GM19328 (cell line): ENCODE measurements at regions not wholly inside any gene's neighbourhood (a gene's known extent, or its start where the extent isn't known, plus 50 kb on each side); places are given as distances from the start of the nearest gene placed in this dataset.

Source experiments
- ATAC-seq: cut with Tn5 transposase; IDR thresholded peaks from one replicate; pipeline ENCODE4 v1.9.1; 2021; ENCODE audit warnings: mild to moderate bottlenecking, moderate library complexity; ENCODE audit not compliant: unreplicated experiment

GRCh38 chr2:22628906-22629305, 756.1 kb upstream of the KLHL29 start:
- no peak for ATAC-seq

GRCh38 chr2:22634167-22634566, 750.8 kb upstream of the KLHL29 start:
- ATAC-seq = no peak

- no peak for ATAC-seq
Observed at GRCh38 chr2:22656426-22656825, 728.6 kb upstream of the KLHL29 start.

DNA sequence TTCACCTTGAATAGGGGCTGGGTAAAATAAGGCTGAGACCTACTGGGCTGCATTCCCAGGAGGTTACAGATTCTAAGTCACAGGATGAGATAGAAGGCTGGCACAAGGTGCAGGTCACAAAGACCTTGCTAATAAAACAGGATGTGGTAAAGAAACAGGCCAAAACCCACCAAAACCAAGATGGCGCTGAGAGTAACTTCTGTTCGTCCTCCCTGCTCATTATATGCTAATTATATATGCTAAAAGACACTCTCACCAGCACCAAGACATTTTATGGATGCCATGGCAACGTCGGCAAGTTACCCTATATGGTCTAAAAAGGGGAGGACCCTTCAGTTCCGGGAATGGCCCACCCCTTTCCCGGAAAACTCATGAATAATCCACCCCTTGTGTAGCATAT, 711.5 kb upstream of the KLHL29 start:
- ATAC-seq = no peak

DNA sequence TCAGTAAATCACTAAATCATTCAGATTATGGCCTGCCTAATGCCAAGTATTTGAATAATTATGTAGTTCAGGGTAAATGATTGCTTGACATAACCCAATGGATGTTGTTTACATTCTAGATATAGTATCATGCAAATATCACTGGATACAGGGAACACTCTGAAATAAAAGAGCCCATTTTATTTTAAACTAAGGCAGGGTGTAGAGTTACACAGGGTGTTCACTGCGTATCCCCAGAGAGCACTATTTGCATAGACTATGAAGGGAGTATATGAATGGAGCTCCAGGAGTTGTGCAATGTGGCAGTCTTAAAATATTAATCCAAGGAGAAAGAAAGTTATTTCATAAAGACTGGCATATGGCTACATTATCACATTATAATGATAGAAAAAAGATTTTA, 701.1 kb upstream of the KLHL29 start:
- ATAC-seq = no peak

- ATAC-seq = no peak
Observed at GRCh38 chr2:22690096-22690495, 694.9 kb upstream of the KLHL29 start.

DNA sequence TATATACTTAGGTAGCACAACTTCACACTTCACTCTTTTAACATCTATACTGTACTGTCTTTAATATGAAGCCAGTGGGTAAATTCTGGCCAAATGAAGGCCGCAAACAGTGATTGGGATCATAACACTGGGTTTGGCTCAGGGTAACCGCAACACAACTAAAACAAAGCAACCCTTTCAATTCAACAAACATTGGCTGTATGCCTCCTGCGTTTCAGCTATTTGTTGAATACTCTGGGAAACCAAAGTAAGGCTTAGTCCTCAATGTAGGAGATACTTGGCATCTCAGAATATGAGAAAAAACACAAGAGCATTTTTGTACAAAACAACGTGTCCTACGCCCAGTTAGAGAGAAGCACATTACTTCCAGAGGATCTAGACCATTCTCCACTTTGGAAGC, 693.3 kb upstream of the KLHL29 start:
- ATAC-seq = no peak

DNA sequence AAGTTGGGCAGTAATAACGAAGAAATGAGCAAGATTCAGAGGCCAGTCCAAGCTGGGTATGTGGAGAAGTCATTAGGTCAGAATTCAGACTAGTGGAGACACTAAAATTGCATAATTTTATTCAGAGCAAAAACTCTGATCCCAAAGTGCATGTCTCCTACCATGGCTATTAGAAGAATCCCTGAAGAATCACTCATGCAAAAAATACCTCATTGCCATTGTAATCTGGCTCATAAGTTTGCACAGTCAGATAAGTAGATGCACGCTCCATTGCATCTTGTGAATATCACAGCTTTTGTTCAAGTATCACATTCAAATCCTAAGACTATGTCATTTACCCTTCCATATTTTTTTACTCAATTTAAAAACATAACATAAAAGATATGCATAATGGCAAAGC, 692.2 kb upstream of the KLHL29 start:
- ATAC-seq = no peak

DNA sequence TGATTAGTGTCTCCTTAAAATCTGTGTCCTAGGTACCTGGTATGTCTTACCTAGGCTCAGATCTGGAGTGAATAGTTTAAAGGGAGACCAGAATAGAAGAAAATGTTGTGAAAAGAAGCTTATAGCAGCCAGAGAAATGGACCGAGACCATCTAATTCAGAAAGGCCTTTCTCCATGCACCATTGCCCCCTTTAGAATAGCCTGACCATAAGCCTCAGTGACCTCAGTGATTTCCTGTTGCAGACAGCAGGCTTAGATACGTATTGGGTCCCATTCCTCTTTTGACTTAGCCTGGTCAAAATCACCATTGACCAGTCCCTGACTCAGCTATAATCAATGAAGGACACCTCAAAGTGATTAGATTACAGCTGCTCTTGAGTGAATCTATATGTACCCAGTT, 690.7 kb upstream of the KLHL29 start:
- ATAC-seq = no peak

DNA sequence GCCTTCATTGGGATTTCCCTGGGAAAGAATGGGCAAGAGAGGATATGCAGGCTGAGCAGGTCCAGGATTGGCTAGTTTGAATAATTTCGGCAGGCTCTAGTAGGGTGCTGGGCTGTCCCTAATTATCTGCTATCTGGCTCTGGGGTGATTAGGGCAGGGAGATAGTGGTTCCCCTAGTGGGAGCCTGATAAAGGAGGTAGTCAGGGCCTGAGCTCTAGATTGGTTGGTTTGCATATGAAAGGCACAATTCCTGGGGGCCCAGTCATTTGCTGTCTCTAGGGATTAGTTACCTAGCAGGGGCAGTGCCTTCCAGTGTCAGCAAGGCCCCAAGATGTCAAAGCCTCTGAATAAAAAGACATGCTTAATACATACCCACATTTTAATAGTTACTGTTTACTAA, 690.1 kb upstream of the KLHL29 start:
- ATAC-seq = no peak

DNA sequence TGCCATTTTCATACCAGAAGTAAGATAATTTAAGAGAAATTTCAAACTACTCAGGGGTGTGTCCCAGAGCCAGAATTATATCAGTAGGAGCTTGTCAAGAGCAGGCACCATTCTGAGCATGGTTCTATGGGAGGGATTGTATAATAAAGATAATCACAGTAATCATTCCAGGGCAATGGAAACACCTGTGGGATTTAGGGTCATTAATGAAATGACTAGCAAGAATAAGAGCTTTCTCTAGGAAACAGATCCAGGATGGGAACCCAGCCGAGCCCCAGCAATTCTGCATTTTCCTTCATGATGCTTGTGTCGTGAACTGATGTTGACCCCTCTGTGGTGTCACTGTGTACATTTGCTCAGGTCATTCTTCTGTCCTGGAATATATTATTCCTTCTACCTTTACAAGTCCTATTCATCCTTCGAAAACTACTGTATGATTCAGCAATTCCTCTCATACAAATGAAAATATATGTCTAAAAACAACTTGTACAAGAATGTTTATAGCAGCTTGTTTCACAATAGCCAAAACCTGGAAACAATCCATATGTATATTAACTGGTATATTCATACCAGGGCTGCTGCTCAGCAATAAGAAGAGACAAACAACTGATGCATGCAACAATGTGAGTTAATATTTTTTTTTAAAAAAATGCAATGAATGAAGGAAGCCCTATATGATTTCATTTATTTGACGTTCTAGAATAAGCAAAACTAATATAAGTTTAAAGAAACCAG, 687.8 kb upstream of the KLHL29 start:
- ATAC-seq = no peak

DNA sequence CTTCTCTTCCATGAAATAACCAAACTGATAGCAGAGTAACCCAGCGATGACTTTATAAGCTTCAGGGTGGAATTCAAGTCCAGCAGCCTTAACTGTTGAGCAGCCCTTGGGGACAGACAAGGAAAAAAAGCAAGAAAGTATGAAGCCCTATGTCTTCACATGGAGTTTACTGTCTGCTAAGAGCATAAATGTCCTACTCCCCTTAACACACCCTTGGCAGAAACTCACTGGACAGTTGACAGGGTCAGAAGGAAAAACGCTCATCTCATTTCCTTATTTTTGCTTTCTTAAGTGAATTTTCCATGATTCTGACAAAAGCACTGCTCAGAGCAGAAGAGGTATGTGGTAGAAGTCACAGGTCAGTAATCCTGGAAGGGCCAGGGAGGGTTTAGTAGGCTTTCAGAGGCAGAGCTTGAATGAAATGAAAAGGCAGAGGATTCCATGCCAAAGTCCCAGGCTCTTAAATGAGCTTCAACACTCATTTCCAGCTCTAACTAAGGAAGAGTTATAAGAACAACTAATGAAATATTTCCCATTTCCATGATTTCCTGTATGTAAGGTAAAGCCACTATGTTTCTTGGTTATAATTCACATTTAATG, 683.3 kb upstream of the KLHL29 start:
- no peak for ATAC-seq

GRCh38 chr2:22703286-22703920, 681.6 kb upstream of the KLHL29 start:
- ATAC-seq = no peak

GRCh38 chr2:22719396-22719795, 665.6 kb upstream of the KLHL29 start:
- ATAC-seq = no peak

DNA sequence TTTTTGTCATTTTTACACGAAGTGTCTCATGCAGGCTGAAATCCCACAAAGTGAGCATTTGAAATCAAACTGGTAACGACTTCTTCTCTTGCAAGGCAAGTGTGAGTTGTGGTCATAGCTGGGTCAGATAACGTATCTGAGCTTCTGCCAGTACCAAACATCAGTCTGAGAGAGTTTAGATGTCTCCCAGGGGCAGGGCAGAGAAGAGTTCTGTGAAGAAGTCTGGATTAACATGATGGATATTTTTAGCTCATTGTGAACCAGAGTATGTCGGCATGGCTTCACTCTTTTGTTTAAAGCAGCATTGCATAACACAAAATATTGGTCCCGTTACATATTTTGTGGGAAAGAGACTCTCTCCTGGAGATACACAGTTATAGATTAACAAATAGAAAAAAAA, 655.5 kb upstream of the KLHL29 start:
- ATAC-seq = no peak

GRCh38 chr2:22734373-22735045, 650.5 kb upstream of the KLHL29 start:
- ATAC-seq = no peak

DNA sequence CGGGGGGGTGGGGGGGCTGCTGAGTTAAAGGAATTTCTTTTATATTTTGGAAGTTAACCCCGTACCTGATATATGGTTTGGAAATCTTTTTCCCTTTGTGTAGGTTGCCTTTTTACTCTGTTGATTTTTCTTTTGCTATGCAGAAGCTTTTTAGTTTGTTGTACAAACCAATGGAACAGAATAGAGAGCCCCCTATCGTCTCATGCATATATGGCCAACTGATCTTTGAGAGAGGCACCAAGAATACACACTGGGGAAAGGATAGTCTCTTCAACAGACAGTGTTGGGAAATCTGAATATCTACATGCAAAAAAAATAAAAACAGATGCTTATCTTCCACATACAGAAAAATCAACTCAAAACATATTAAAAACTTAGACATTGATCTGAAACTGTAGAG, 647.8 kb upstream of the KLHL29 start:
- ATAC-seq = no peak

DNA sequence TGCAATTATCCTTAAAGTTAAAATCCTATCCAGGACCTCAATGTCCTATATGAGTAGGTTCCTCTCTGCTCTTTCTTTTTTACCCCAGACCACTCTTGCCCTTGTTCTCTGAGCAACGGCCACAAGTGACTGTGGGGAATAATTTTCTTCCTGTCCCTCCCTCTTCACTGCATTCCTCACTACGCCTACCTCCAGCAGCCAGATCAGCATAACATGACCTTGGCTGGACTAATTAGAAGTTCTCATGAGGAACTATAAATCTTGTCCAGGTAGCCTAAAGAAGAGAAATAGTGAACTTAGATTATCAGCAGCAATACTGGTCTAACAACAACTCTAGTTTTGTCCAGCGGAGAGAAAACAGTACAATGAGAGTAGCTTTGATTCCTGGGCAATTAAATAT, 643.8 kb upstream of the KLHL29 start:
- no peak for ATAC-seq

DNA sequence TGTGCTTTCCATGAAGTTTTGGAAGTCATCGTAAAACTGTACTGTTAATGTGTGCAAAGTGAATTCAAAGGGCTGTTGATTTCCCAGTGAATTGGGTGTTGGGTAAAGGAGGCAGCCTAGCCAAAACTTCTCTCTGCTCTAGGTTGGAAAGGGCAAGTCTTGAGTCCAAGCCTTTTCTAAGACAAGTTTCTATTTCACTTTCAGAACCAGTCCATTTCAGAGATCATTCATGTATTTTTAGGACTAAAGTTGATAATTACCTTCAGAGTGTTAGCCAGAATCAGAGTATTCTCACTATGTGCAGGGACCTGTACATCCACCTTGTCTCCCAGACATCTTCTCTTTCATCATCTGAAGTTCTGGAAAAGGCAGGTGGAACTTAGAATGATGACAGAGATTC, 636.1 kb upstream of the KLHL29 start:
- ATAC-seq = no peak

- no peak for ATAC-seq
Observed at GRCh38 chr2:22753476-22753875, 631.5 kb upstream of the KLHL29 start.

GRCh38 chr2:22756276-22757043, 628.5 kb upstream of the KLHL29 start:
- no peak for ATAC-seq
